NB4 (cell line): ENCODE measurements at regions not wholly inside any gene's neighbourhood (a gene's known extent, or its start where the extent isn't known, plus 50 kb on each side); places are given as distances from the start of the nearest gene placed in this dataset.

Experiments
- CTCF ChIP-seq: IDR thresholded peaks from one replicate; pipeline ENCODE4 v1.5.1; 2012; ENCODE audit warnings: low read depth, low read length
- MYC ChIP-seq: IDR thresholded peaks from 2 replicates; pipeline ENCODE4 v1.6.1; 2011; ENCODE audit warnings: low read depth, low read length
- POLR2A ChIP-seq: IDR thresholded peaks from 2 replicates; pipeline ENCODE4 v1.6.1; 2011; ENCODE audit warnings: mild to moderate bottlenecking; ENCODE audit not compliant: insufficient read length; ENCODE audit errors: extremely low read depth

DNA sequence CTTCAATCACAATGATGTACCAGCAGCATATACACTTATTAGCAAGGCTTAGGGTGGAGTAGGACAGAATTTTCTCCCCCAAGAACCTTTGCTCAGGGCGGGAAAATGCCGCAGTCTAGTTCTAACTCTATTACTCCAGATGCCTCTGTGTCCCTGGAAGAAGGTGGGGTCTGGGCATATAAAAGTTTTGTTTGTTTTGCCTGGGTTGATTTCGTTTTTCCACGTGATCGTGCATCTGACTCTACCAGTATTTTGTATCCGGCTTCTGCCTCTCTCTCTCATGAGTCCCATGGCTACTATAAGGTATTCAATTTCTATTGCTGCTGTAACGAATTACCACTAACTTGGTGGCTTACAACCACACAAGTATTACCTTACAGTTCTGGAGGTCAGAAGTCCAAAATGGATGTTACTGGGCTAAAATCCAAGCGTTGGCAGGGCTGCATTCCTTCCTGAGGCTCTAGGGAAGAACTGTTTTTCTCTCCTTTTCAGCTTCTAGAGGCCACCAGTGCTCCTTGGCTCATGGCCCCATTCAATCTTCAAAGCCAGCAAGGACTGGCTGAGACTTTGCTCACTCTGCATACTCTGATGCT lies 181.2 kb upstream of the PRSS58 start:
- TF ChIP-seq CTCF (no peak), MYC (no peak), POLR2A (no peak)
